Right atrium auricular region (tissue), 2 donors: ENCODE measurements at regions not wholly inside any gene's neighbourhood (a gene's known extent, or its start where the extent isn't known, plus 50 kb on each side); places are given as distances from the start of the nearest gene placed in this dataset.

Experiments
- DNase-seq: peaks from one replicate; pipeline ENCODE4 v3.0.0-alpha.2; 2019; ENCODE audit warnings: low spot score
- H3K27ac ChIP-seq, 2 donors: fragments of 200-600 bp; sonication (generic); 1 replicate in 1 of 2; 2 replicates in 1 of 2; pipeline ENCODE4 v1.5.1; 2016 to 2019
- H3K27me3 ChIP-seq, 2 donors: fragments of 200-600 bp; sonication (generic); one replicate each; pipeline versions ENCODE4 v1.5.1 to v1.6.0; 2017 to 2019
- H3K36me3 ChIP-seq: fragments of 200-600 bp; sonication (generic); one replicate; pipeline ENCODE4 v1.5.1; 2016
- H3K4me1 ChIP-seq, 2 donors: fragments of 200-600 bp; sonication (generic); one replicate each; pipeline versions ENCODE4 v1.5.1 to v1.6.0; 2017 to 2019
- H3K4me3 ChIP-seq, 2 donors: fragments of 200-600 bp; sonication (generic); 1 replicate in 1 of 2; 2 replicates in 1 of 2; pipeline ENCODE4 v1.5.1; 2017 to 2019; ENCODE audit warnings: mild to moderate bottlenecking in 1 of 2, moderate library complexity in 1 of 2
- H3K9me3 ChIP-seq, 2 donors: fragments of 200-600 bp; sonication (generic); one replicate each; pipeline ENCODE4 v1.5.1; 2019
- TF ChIP-seq, protein P1 (sequence below), 2 donors: fragments of 200-600 bp; sonication (generic); IDR thresholded peaks; one replicate each; pipeline ENCODE4 v1.5.1; 2019; ENCODE audit warnings: antibody characterized with exemption in 2 of 2

DNA sequence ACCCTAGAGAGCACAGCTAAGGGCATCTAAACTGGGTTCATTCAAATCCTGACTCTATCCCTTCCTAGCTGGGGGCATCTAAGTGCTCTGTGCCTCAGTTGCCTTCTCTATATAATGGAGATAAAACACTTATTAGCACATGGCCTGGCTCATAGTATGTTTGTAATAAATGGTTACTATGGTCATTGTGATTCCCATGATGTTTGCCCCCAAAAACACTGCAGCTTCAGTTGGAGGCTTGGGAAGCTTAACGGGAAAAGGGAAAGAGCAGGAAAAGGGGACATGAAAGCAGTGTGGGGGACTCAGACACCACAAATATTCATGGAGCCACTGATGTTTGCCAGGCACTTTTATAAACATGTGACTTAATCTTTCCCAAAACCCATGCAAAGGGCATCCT lies 118.1 kb downstream of the INHBB start:
- no peak for DNase-seq
- H3K4me1 ChIP-seq, result no peaks in the 10 kb centered on the region
- peaks cover 0 to 6% of the 10 kb centered on the region in 2 donors for H3K9me3 ChIP-seq
- H3K27ac ChIP-seq, result no peak overlapping the region
- TF ChIP-seq, protein P1, sequence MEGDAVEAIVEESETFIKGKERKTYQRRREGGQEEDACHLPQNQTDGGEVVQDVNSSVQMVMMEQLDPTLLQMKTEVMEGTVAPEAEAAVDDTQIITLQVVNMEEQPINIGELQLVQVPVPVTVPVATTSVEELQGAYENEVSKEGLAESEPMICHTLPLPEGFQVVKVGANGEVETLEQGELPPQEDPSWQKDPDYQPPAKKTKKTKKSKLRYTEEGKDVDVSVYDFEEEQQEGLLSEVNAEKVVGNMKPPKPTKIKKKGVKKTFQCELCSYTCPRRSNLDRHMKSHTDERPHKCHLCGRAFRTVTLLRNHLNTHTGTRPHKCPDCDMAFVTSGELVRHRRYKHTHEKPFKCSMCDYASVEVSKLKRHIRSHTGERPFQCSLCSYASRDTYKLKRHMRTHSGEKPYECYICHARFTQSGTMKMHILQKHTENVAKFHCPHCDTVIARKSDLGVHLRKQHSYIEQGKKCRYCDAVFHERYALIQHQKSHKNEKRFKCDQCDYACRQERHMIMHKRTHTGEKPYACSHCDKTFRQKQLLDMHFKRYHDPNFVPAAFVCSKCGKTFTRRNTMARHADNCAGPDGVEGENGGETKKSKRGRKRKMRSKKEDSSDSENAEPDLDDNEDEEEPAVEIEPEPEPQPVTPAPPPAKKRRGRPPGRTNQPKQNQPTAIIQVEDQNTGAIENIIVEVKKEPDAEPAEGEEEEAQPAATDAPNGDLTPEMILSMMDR (IDR thresholded peaks at IDR 0.05), result no peak
- H3K36me3 ChIP-seq, result no peaks in the 10 kb centered on the region
- H3K4me3 ChIP-seq, result no peak overlapping the region
- H3K27me3 ChIP-seq, result no peaks in the 10 kb centered on the region

DNA sequence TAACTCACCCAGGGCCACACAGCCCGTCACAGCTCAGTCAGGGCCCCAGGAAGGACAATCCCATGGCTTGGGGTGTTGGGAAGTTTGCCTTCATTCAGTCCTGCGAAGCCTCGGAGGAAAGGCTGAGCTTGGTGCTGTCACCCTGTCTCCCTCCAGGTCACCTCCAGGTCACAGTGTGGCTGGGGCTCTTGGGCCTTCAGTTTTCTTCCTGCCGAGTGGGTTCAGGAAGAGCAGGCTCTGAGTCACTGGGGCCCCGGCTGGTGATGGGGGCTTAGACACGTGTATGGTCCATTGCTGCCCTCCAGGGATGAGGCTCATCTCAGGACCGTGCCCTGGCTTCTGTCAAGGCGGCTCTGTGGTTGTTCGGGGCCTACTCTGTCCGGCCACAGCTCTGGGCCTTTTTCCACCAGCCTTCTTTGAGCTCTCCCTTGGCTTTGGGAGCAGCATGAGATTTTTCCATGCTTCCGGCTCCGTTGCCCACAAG lies 118.6 kb downstream of the INHBB start:
- Histone ChIP-seq H3K4me3 (no peak overlapping the region), H3K9me3 (peaks cover 0 to under 1% of the 10 kb centered on the region in 2 donors), H3K36me3 (no peaks in the 10 kb centered on the region), H3K27me3 (no peaks in the 10 kb centered on the region), H3K27ac (no peak overlapping the region), H3K4me1 (peaks cover 0 to under 1% of the 10 kb centered on the region in 2 donors)
- TF ChIP-seq, protein P1 (IDR thresholded peaks at IDR 0.05), result no peak
- DNase-seq, result no peak

DNA sequence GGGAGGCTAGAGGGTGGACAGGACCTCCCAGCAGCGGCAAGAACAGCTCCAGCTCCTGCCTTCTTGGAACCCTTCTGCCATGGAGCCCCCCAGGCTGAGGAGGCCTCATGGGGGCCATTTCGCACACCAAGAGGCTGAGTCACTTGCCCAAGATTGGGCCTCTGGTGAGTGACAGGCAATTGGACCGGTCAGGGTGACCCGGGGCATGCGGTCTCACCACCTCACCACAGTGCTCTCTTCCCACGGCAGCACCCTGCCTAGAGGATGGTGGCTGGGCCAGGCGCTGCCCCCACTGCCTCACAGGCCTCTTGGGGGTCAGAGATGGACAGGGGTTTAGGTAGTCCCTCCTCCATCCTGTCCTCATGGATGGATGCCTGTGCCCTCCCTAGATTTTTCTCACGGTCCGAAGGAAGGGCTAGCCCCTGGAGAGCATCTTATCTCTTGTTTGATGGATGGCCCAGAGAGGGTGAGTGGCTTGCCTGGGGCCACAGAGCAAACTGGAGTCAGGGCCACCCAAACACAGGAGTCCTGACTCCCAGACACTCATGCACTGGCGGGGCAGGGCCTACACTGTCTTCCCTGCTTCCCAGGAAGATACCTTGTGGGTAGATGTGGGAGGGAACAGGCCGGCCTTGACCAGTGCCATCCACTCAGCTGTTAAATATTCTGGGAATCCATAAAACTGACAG lies 119.2 kb downstream of the INHBB start:
- Histone ChIP-seq H3K9me3 (no peaks in the 10 kb centered on the region), H3K36me3 (no peaks in the 10 kb centered on the region), H3K27me3 (no peaks in the 10 kb centered on the region), H3K4me1 (peaks cover 0 to 8% of the 10 kb centered on the region in 2 donors), H3K27ac (no peak overlapping the region), H3K4me3 (no peak overlapping the region)
- TF ChIP-seq, protein P1 (IDR thresholded peaks at IDR 0.05), result no peak
- no peak for DNase-seq

DNA sequence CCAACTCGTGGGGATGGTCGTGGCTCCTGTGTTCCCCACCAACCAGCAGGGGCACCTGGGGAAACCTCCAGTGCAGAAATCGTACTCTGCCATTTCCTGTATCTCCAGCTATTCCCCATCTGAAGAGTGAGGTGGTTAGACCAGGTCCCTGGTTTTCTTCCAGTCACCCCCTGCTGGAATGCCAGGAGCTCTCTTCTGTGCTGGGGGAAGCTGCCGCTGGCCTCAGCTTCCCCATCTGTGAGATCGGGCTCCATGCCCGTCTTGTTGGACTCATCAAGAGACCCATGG lies 119.7 kb downstream of the INHBB start:
- Histone ChIP-seq H3K9me3 (no peaks in the 10 kb centered on the region), H3K4me3 (no peak overlapping the region), H3K27me3 (no peaks in the 10 kb centered on the region), H3K4me1 (peaks cover 0 to 12% of the 10 kb centered on the region in 2 donors), H3K36me3 (no peaks in the 10 kb centered on the region), H3K27ac (no peak overlapping the region)
- no peak for DNase-seq
- TF ChIP-seq, protein P1 (IDR thresholded peaks at IDR 0.05), result no peak

DNA sequence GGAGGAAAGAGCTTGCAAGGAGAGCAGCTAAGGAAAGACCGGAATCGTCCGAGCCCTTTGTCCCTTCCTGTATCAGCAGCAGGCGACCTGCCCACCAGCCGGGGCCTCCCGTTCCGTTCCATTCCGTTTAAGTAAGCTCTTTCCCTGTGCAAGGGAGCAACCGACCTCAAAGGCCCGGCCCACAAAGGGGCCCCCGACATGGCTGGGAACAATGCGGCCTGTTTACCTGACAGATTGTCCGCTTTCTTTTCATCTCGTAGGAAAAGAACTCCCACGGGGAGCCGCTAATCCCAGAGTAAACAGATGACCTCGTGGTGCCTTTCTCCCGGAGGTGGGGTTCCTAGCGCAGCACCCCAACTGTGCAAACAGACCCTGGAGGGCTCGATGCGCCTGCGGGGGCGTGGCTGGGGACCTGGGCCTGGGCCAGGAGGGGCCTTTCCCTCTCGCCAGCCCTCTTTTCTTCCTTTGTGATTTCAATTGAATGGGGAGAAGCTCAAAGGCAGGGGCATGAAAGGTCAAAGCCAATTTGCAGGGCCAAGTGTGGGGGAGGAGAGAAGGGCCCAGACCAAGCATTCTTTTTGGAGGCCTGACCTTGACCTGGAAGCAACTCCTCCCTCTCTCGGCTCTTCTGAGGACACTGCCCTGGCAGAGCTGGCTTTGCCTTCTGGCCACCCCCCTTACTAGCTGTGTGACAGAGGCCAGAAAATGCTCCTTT lies 120.2 kb downstream of the INHBB start:
- Histone ChIP-seq H3K27ac (no peak overlapping the region), H3K9me3 (no peaks in the 10 kb centered on the region), H3K4me3 (no peak overlapping the region), H3K27me3 (no peaks in the 10 kb centered on the region), H3K4me1 (peaks cover 0 to 17% of the 10 kb centered on the region in 2 donors), H3K36me3 (no peaks in the 10 kb centered on the region)
- DNase-seq, result no peak
- TF ChIP-seq, protein P1 (IDR thresholded peaks at IDR 0.05), result no peak
